SK-N-SH (cell line): ENCODE measurements at regions not wholly inside any gene's neighbourhood (a gene's known extent, or its start where the extent isn't known, plus 50 kb on each side); places are given as distances from the start of the nearest gene placed in this dataset.

Experiments
- CTCF ChIA-PET: fragments of 300-600, 350-600 bp; formaldehyde crosslinking; extraction: SDS; loops from one replicate; lab custom pipeline; 2021; lab: Yijun Ruan, JAX
- POLR2A ChIA-PET: fragments of 350-600 bp; sonication (Branson Sonifier 250); formaldehyde crosslinking; extraction: SDS; loops from one replicate; lab custom pipeline; 2020; ENCODE audit warnings: antibody characterized with exemption, inconsistent platforms; lab: Yijun Ruan, JAX
- DNase-seq: peaks from one replicate; pipeline ENCODE4 v3.0.0; 2012
- H2AFZ ChIP-seq: fragments of 200-600 bp; sonication (generic); 2 replicates; pipeline ENCODE4 v1.8.1; 2016; ENCODE audit warnings: antibody characterized with exemption, mild to moderate bottlenecking, low read depth
- H3F3A ChIP-seq: fragments of 200-600 bp; sonication (generic); replicated peaks from 2 replicates; pipeline ENCODE3; 2016; ENCODE audit warnings: antibody characterized with exemption, mild to moderate bottlenecking; ENCODE audit not compliant: insufficient read depth
- H3K27ac ChIP-seq, 2 experiments: fragments of 200-500 bp in 1 of 2; fragments of 200-600 bp in 1 of 2; sonication (Bioruptor generic) in 1 of 2; sonication (generic), shearing (Covaris generic) in 1 of 2; 2 replicates each; pipeline versions ENCODE4 v1.5.1 to v1.6.1; 2014 to 2016; ENCODE audit warnings: low read depth in 2 of 2, inconsistent platforms in 1 of 2, low read length in 1 of 2, mild to moderate bottlenecking in 1 of 2, mixed read lengths in 1 of 2
- H3K27me3 ChIP-seq: fragments of 200-600 bp; sonication (generic), shearing (Covaris generic); 2 replicates; pipeline ENCODE4 v1.6.1; 2016; ENCODE audit warnings: mixed run types; ENCODE audit not compliant: insufficient read depth
- H3K36me3 ChIP-seq, 2 experiments: fragments of 200-500 bp in 1 of 2; fragments of 200-600 bp in 1 of 2; sonication (Bioruptor generic) in 1 of 2; sonication (generic) in 1 of 2; replicated peaks in 1 of 2; 2 replicates each; pipeline versions ENCODE3 to v1.5.1; 2014 to 2016; ENCODE audit warnings: low read length in 1 of 2, mild to moderate bottlenecking in 1 of 2; ENCODE audit not compliant: insufficient read depth in 2 of 2, control insufficient read depth in 1 of 2
- H3K4me1 ChIP-seq, 2 experiments: fragments of 200-500 bp in 1 of 2; fragments of 200-600 bp in 1 of 2; sonication (Bioruptor generic) in 1 of 2; sonication (generic), shearing (Covaris generic) in 1 of 2; 2 replicates each; pipeline versions ENCODE4 v1.5.1 to v1.6.1; 2014 to 2016; ENCODE audit warnings: low read depth in 1 of 2, low read length in 1 of 2, mixed run types in 1 of 2; ENCODE audit not compliant: insufficient read depth in 2 of 2, control insufficient read depth in 1 of 2
- H3K4me2 ChIP-seq: fragments of 200-600 bp; sonication (generic), shearing (Covaris generic); 2 replicates; pipeline ENCODE4 v1.6.1; 2017; ENCODE audit warnings: mixed run types
- H3K4me3 ChIP-seq, 2 experiments: fragments of 200-500 bp in 1 of 2; fragments of 200-600 bp in 1 of 2; sonication (Bioruptor generic) in 1 of 2; sonication (generic), shearing (Covaris generic) in 1 of 2; 2 replicates each; pipeline versions ENCODE4 v1.5.1 to v1.8.1; 2014 to 2016; ENCODE audit warnings: low read depth in 2 of 2, inconsistent platforms in 1 of 2, low read length in 1 of 2, mild to moderate bottlenecking in 1 of 2, mixed read lengths in 1 of 2, moderate library complexity in 1 of 2
- H3K79me2 ChIP-seq: fragments of 200-600 bp; sonication (generic); 2 replicates; pipeline ENCODE4 v1.8.1; 2017; ENCODE audit warnings: mild to moderate bottlenecking; ENCODE audit not compliant: insufficient read depth
- H3K9ac ChIP-seq: fragments of 200-600 bp; sonication (generic); 2 replicates; pipeline ENCODE4 v1.6.1; 2017; ENCODE audit warnings: mixed run types
- H3K9me2 ChIP-seq: fragments of 200-600 bp; sonication (generic); 2 replicates; pipeline ENCODE4 v1.6.1; 2017; ENCODE audit warnings: mixed run types
- H3K9me3 ChIP-seq: fragments of 200-600 bp; sonication (generic); 2 replicates; pipeline ENCODE4 v1.6.1; 2017; ENCODE audit warnings: mixed run types, mild to moderate bottlenecking, moderate library complexity
- H4K20me1 ChIP-seq: fragments of 200-600 bp; sonication (generic); 2 replicates; pipeline ENCODE4 v1.6.1; 2017; ENCODE audit warnings: mild to moderate bottlenecking, mixed run types; ENCODE audit not compliant: insufficient read depth
- CHD2 ChIP-seq: fragments of 150-350 bp; IDR thresholded peaks from 2 replicates; pipeline ENCODE4 v1.6.1; 2018; ENCODE audit warnings: low read length; ENCODE audit not compliant: partially characterized antibody
- ELF1 ChIP-seq: IDR thresholded peaks from 2 replicates; pipeline ENCODE4 v1.4.0; 2012
- EP300 ChIP-seq, 2 experiments: IDR thresholded peaks; 2 replicates each; pipeline versions ENCODE4 v1.4.0 to v1.6.1; 2012; ENCODE audit warnings: borderline replicate concordance in 1 of 2, low read depth in 1 of 2, low read length in 1 of 2
- FOSL2 ChIP-seq: IDR thresholded peaks from 2 replicates; pipeline ENCODE4 v1.4.0; 2012; ENCODE audit warnings: low read depth, mild to moderate bottlenecking, moderate library complexity, borderline replicate concordance
- GABPA ChIP-seq: IDR thresholded peaks from 2 replicates; pipeline ENCODE4 v1.4.0; 2012; ENCODE audit warnings: low read depth, mild to moderate bottlenecking
- JUND ChIP-seq: IDR thresholded peaks from 2 replicates; pipeline ENCODE4 v1.4.0; 2012
- NFIC ChIP-seq: IDR thresholded peaks from 2 replicates; pipeline ENCODE4 v1.4.0; 2012; ENCODE audit warnings: borderline replicate concordance
- NRF1 ChIP-seq: IDR thresholded peaks from 2 replicates; pipeline ENCODE4 v1.6.1; 2012; ENCODE audit warnings: low read depth, mild to moderate bottlenecking, low read length
- POLR2AphosphoS5 ChIP-seq: IDR thresholded peaks from 2 replicates; pipeline ENCODE4 v1.6.1; 2012; ENCODE audit warnings: low read depth, low read length
- REST ChIP-seq: IDR thresholded peaks from 2 replicates; pipeline ENCODE4 v1.6.1; 2012; ENCODE audit warnings: mild to moderate bottlenecking, low read depth, low read length, moderate library complexity
- RFX5 ChIP-seq: IDR thresholded peaks from 2 replicates; pipeline ENCODE4 v1.6.1; 2012; ENCODE audit warnings: mild to moderate bottlenecking, improper control_type of control experiment, low read length
- RXRA ChIP-seq: IDR thresholded peaks from 2 replicates; pipeline ENCODE4 v1.4.0; 2012; ENCODE audit warnings: low read depth, mild to moderate bottlenecking, borderline replicate concordance
- SIN3A ChIP-seq: IDR thresholded peaks from 2 replicates; pipeline ENCODE4 v1.6.1; 2012; ENCODE audit warnings: low read depth, mild to moderate bottlenecking, low read length, moderate library complexity, borderline replicate concordance
- TAF1 ChIP-seq: IDR thresholded peaks from 2 replicates; pipeline ENCODE4 v1.6.1; 2012; ENCODE audit warnings: low read depth, mild to moderate bottlenecking, low read length, moderate library complexity, borderline replicate concordance
- TCF12 ChIP-seq: IDR thresholded peaks from 2 replicates; pipeline ENCODE4 v1.4.0; 2012
- YY1 ChIP-seq: IDR thresholded peaks from 2 replicates; pipeline ENCODE4 v1.4.0; 2012; ENCODE audit warnings: low read depth, mild to moderate bottlenecking
- ZBTB33 ChIP-seq: IDR thresholded peaks from 2 replicates; pipeline ENCODE4 v1.4.0; 2012; ENCODE audit warnings: low read depth, borderline replicate concordance
- WGBS: methylation state at CpG from one replicate; pipeline ENCODE4 v1.1.6; 2017; ENCODE audit warnings: low lambda C conversion rate; 5-methylcytosine and 5-hydroxymethylcytosine counted together
- TF ChIP-seq, protein P1 (sequence below): fragments of 150-350 bp; IDR thresholded peaks from 2 replicates; pipeline ENCODE4 v1.6.1; 2016; ENCODE audit warnings: mild to moderate bottlenecking, low read depth, low read length
- TF ChIP-seq, protein P2 (sequence below): IDR thresholded peaks from 2 replicates; pipeline ENCODE4; 2012

- TF ChIP-seq REST (no peak), EP300 (IDR thresholded peaks at IDR 0.05; ENCODE audit: borderline replicate concordance in 1 of 2, low read depth in 1 of 2, low read length in 1 of 2) (no peak), FOSL2 (no peak), JUND (no peak), ELF1 (no peak), YY1 (no peak), NRF1 (no peak), CHD2 (no peak), TAF1 (no peak)
These were observed 138.4 kb upstream of the MDFIC start (continued) for GRCh38 chr7:114783508-114783907.

DNA sequence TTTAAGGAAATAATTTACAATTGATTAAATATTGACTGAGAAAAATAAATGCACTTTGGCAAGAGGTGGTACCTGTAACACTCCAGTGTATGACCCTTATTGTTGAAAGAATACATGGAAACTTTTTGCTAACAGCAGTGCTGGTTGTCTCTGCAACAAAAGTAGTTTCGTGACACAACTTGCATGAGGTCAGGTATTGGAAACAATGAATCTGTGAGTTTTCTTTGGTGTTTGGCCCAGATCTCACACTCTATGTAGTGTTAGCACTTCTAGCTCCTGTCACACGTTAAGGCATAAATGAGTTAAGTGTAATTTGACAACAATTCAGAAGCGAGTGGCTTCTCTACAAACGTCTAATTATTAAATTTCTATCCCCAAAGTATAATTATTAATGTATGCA is 137.7 kb upstream of the MDFIC start:
- Histone ChIP-seq H3F3A (no peaks in the 10 kb centered on the region), H3K27ac (no peak overlapping the region), H3K4me1 (no peaks in the 10 kb centered on the region), H4K20me1 (no peaks in the 10 kb centered on the region), H2AFZ (no peak overlapping the region), H3K79me2 (no peaks in the 10 kb centered on the region), H3K36me3 (no peaks in the 10 kb centered on the region), H3K27me3 (no peaks in the 10 kb centered on the region), H3K4me3 (no peak overlapping the region), H3K9me3 (no peaks in the 10 kb centered on the region), H3K4me2 (no peak overlapping the region; the same call in 1 of the 2 replicates), H3K9ac (no peak overlapping the region), H3K9me2 (no peaks in the 10 kb centered on the region)
- DNase-seq = no peak
- CTCF ChIA-PET = no interaction called here
- TF ChIP-seq NFIC = no peak
- no peak for TF ChIP-seq POLR2AphosphoS5
- TF ChIP-seq RXRA = no peak
- no peak for TF ChIP-seq SIN3A
- no peak for TF ChIP-seq ZBTB33
- TF ChIP-seq, protein P1, sequence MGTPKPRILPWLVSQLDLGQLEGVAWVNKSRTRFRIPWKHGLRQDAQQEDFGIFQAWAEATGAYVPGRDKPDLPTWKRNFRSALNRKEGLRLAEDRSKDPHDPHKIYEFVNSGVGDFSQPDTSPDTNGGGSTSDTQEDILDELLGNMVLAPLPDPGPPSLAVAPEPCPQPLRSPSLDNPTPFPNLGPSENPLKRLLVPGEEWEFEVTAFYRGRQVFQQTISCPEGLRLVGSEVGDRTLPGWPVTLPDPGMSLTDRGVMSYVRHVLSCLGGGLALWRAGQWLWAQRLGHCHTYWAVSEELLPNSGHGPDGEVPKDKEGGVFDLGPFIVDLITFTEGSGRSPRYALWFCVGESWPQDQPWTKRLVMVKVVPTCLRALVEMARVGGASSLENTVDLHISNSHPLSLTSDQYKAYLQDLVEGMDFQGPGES = no peak
- TF ChIP-seq GABPA = no peak
- no peak for TF ChIP-seq TCF12
- TF ChIP-seq ELF1 = no peak
- TF ChIP-seq, protein P2, sequence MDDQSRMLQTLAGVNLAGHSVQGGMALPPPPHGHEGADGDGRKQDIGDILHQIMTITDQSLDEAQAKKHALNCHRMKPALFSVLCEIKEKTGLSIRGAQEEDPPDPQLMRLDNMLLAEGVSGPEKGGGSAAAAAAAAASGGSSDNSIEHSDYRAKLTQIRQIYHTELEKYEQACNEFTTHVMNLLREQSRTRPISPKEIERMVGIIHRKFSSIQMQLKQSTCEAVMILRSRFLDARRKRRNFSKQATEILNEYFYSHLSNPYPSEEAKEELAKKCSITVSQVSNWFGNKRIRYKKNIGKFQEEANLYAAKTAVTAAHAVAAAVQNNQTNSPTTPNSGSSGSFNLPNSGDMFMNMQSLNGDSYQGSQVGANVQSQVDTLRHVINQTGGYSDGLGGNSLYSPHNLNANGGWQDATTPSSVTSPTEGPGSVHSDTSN = no peak
- TF ChIP-seq RFX5 = no peak
- no peak for TF ChIP-seq EP300 (IDR thresholded peaks at IDR 0.05; ENCODE audit: borderline replicate concordance in 1 of 2, low read depth in 1 of 2, low read length in 1 of 2)
- POLR2A ChIA-PET = no interaction called here
- 9% methylated on average over 4 of the region's 4 CpGs for WGBS
